HepG2 (cell line): ENCODE measurements at regions not wholly inside any gene's neighbourhood (a gene's known extent, or its start where the extent isn't known, plus 50 kb on each side); places are given as distances from the start of the nearest gene placed in this dataset.
A peak's percentile ranks its signal among the peaks of the same experiment; 100 is the strongest.

Source experiments
- ATAC-seq: fragments of 200-7000 bp; cut with Tn5 transposase; 3 replicates; pipeline ENCODE4 v1.9.1; 2020; ENCODE audit warnings: mild to moderate bottlenecking, moderate library complexity
- BruUV-seq: library from RNA; stranded (reverse); fragments of 400-500 nt; replicated peaks from 2 replicates; lab custom pipeline; 2021; lab: Mats Ljungman, UMichigan
- CTCF ChIA-PET: fragments of 300-600 bp; formaldehyde crosslinking; extraction: SDS; loops from one replicate; lab custom pipeline; 2021; ENCODE audit warnings: low total read pairs, inconsistent platforms, low intra/inter-chr PET ratio; lab: Yijun Ruan, JAX
- POLR2A ChIA-PET: fragments of 350-600 bp; sonication (Branson Sonifier 250); formaldehyde crosslinking; loops from one replicate; lab custom pipeline; 2020; ENCODE audit warnings: antibody characterized with exemption, inconsistent platforms; lab: Yijun Ruan, JAX
- DNase-seq: peaks from one replicate; pipeline ENCODE4 v3.0.0-alpha.2; 2015; ENCODE audit warnings: low spot score
- FAIRE-seq: peaks from 3 replicates; lab custom pipeline; 2011; peaks lifted over from hg19 to GRCh38; lab: Jason Lieb, UNC
- H2AFZ ChIP-seq: one replicate; pipeline ENCODE4 v1.6.1; 2011; ENCODE audit warnings: low read length, inconsistent platforms
- H3K27ac ChIP-seq: fragments of 300-600 bp; 3 replicates; pipeline ENCODE4 v1.8.0; 2011; ENCODE audit warnings: mixed run types, mild to moderate bottlenecking, mixed read lengths, low read length, inconsistent platforms; ENCODE audit not compliant: insufficient read depth; ENCODE audit errors: extremely low read length
- H3K27me3 ChIP-seq, 2 experiments: fragments of 200-600 bp in 1 of 2; 2 replicates in 1 of 2; 3 replicates in 1 of 2; pipeline versions ENCODE4 v1.6.0 to v1.8.0; 2011; ENCODE audit warnings: low read length in 2 of 2, mild to moderate bottlenecking in 2 of 2, moderate library complexity in 2 of 2, inconsistent platforms in 1 of 2; ENCODE audit not compliant: insufficient read depth in 2 of 2, control insufficient read depth in 1 of 2
- H3K36me3 ChIP-seq, 2 experiments: fragments of 200-600 bp in 1 of 2; replicated peaks in 1 of 2; 2 replicates in 1 of 2; 3 replicates in 1 of 2; pipeline versions ENCODE4 v1.5.1 to v1.8.0; 2011; ENCODE audit warnings: low read length in 2 of 2, inconsistent platforms in 1 of 2; ENCODE audit not compliant: insufficient read depth in 2 of 2, control insufficient read depth in 1 of 2
- H3K4me1 ChIP-seq: 2 replicates; pipeline ENCODE4 v1.5.1; 2012; ENCODE audit warnings: low read length, inconsistent platforms; ENCODE audit not compliant: insufficient read depth
- H3K4me2 ChIP-seq: 2 replicates; pipeline ENCODE4 v1.6.0; 2011; ENCODE audit warnings: low read depth, low read length, inconsistent platforms
- H3K4me3 ChIP-seq, 3 experiments: fragments of 200-600 bp in 1 of 3; sonication (generic), shearing (Covaris generic) in 1 of 3; replicated peaks in 1 of 3; 2 replicates each; pipeline ENCODE4 v1.5.1; 2011 to 2016; ENCODE audit warnings: low read length in 3 of 3, inconsistent platforms in 2 of 3, low read depth in 2 of 3, mild to moderate bottlenecking in 2 of 3, control low read depth in 1 of 3, mixed read lengths in 1 of 3; ENCODE audit not compliant: insufficient read depth in 1 of 3
- H3K79me2 ChIP-seq: one replicate; pipeline ENCODE4 v1.6.1; 2011; ENCODE audit warnings: low read length, inconsistent platforms; ENCODE audit not compliant: insufficient read depth
- H3K9ac ChIP-seq: 2 replicates; pipeline ENCODE4 v1.6.0; 2011; ENCODE audit warnings: mild to moderate bottlenecking, low read depth, low read length, inconsistent platforms; ENCODE audit not compliant: insufficient read depth
- H3K9me3 ChIP-seq: 2 replicates; pipeline ENCODE4 v1.5.1; 2012; ENCODE audit warnings: mild to moderate bottlenecking, low read length
- H4K20me1 ChIP-seq: 2 replicates; pipeline ENCODE4 v1.6.0; 2011; ENCODE audit warnings: inconsistent platforms, mild to moderate bottlenecking, low read length, moderate library complexity; ENCODE audit not compliant: insufficient read depth
- BCL3 ChIP-seq: sonication (generic); formaldehyde crosslinking; IDR thresholded peaks from 2 replicates; pipeline ENCODE4 v1.5.1; 2020; ENCODE audit warnings: mild to moderate bottlenecking, missing genetic modification reagents, moderate library complexity
- CBX1 ChIP-seq: IDR thresholded peaks from one replicate; pipeline ENCODE4 v1.6.1; 2016; ENCODE audit warnings: antibody characterized with exemption, low read depth
- HNRNPL ChIP-seq: fragments of 200-400 bp; formaldehyde crosslinking; IDR thresholded peaks from 2 replicates; pipeline ENCODE4 v1.6.1; 2017; ENCODE audit warnings: mild to moderate bottlenecking, low read depth, low read length
- PHF20 ChIP-seq: sonication (generic); formaldehyde crosslinking; IDR thresholded peaks from 2 replicates; pipeline ENCODE4 v1.5.0; 2020; ENCODE audit warnings: mild to moderate bottlenecking, missing genetic modification reagents
- SNAI1 ChIP-seq: sonication (generic); formaldehyde crosslinking; IDR thresholded peaks from 2 replicates; pipeline ENCODE4 v1.5.0; 2020; ENCODE audit warnings: mild to moderate bottlenecking, missing genetic modification reagents, borderline replicate concordance
- ZFP91 ChIP-seq: sonication (generic); formaldehyde crosslinking; IDR thresholded peaks from 2 replicates; pipeline ENCODE4 v1.9.0; 2022; ENCODE audit warnings: missing genetic modification reagents, mild to moderate bottlenecking, borderline replicate concordance
- ZNF3 ChIP-seq: IDR thresholded peaks from 2 replicates; pipeline ENCODE4 v1.7.0; 2017; ENCODE audit warnings: inconsistent platforms
- ZNF670 ChIP-seq: sonication (generic); formaldehyde crosslinking; IDR thresholded peaks from 2 replicates; pipeline ENCODE4 v1.8.0; 2022; ENCODE audit warnings: mild to moderate bottlenecking, missing genetic modification reagents, borderline replicate concordance
- ZNF768 ChIP-seq: sonication (generic); formaldehyde crosslinking; IDR thresholded peaks from 2 replicates; pipeline ENCODE4 v1.4.0; 2020; ENCODE audit warnings: missing genetic modification reagents
- WGBS: methylation state at CpG from one replicate; pipeline ENCODE4 v1.1.6; 2017; ENCODE audit warnings: low lambda C conversion rate; 5-methylcytosine and 5-hydroxymethylcytosine counted together
- in situ Hi-C: cut with HindIII; loops from 2 replicates; pipeline ENCODE4 v1.10.0; 2017; ENCODE audit warnings: low pct_unique_long_range_greater_than_20kb; ENCODE audit not compliant: extremely low pct_ligation_motif_present
- intact Hi-C: fragments of 100-400 bp; cut with micrococcal nuclease; formaldehyde crosslinking; loops from one replicate; pipeline ENCODE4 v1.10.0; 2022; ENCODE audit not compliant: unreplicated experiment

- in situ Hi-C loops, result no loop called here
Observed at GRCh38 chr16:88316151-88316550, 66.6 kb upstream of the ZNF469 start.

GRCh38 chr16:88316941-88317612, 65.7 kb upstream of the ZNF469 start:
- Histone ChIP-seq H3K36me3 (no peaks in the 10 kb centered on the region), H3K4me3 (no peak overlapping the region), H2AFZ (no peak overlapping the region), H3K4me2 (no peak overlapping the region), H3K27me3 (peaks cover 9 to 42% of the 10 kb centered on the region in 2 experiments; a peak in 4 of 5 replicates), H4K20me1 (no peaks in the 10 kb centered on the region), H3K79me2 (no peaks in the 10 kb centered on the region), H3K9ac (no peak overlapping the region), H3K27ac (no peak overlapping the region), H3K9me3 (peaks cover 3% of the 10 kb centered on the region; the same call in 1 of the 2 replicates), H3K4me1 (peaks cover 29% of the 10 kb centered on the region)
- ATAC-seq (no peak), FAIRE-seq (no peak), DNase-seq (no peak)
- CTCF ChIA-PET, result no interaction called here
- TF ChIP-seq ZNF768 (CRISPR knock-in tag) (peak; percentile 6; the same call in 1 of the 2 replicates), ZFP91 (0 out of 2 replicates have a peak, but pooled peaks have one; percentile 4), SNAI1 (CRISPR knock-in tag) (no peak)
- POLR2A ChIA-PET, result no interaction called here
- in situ Hi-C loops (no loop called here), intact Hi-C loops (no loop called here)
- no TSS peak for BruUV-seq
- WGBS, result 37% methylated on average over 18 of the region's 18 CpGs

More at GRCh38 chr16:88316151-88316550, 66.6 kb upstream of the ZNF469 start:
- Histone ChIP-seq H3K9ac (no peak overlapping the region), H4K20me1 (no peaks in the 10 kb centered on the region), H3K27ac (no peak overlapping the region), H2AFZ (no peak overlapping the region), H3K79me2 (no peaks in the 10 kb centered on the region), H3K36me3 (no peaks in the 10 kb centered on the region), H3K4me3 (peak overlapping the region in 1 of 3 experiments; percentile 68; a peak in 1 of 6 replicates), H3K9me3 (peaks cover 11% of the 10 kb centered on the region; the same call in 1 of the 2 replicates), H3K4me2 (peak overlapping the region; percentile 87), H3K27me3 (peaks cover 7 to 48% of the 10 kb centered on the region in 2 experiments; a peak in 4 of 5 replicates), H3K4me1 (peaks cover 29% of the 10 kb centered on the region)
- no peak for DNase-seq
- 76% methylated on average over 17 of the region's 17 CpGs for WGBS
- no peak for FAIRE-seq
- no TSS peak for BruUV-seq
- CTCF ChIA-PET, result no interaction called here
- intact Hi-C loops, result no loop called here
- POLR2A ChIA-PET, result no interaction called here
- no peak for ATAC-seq
- 0 out of 2 replicates have a peak, but pooled peaks have one; percentile 1 for TF ChIP-seq PHF20
- TF ChIP-seq CBX1, result peak; percentile 1
- peak; percentile 8; the same call in 1 of the 2 replicates for TF ChIP-seq HNRNPL
- no peak for TF ChIP-seq ZNF670 (CRISPR knock-in tag)
- 0 out of 2 replicates have a peak, but pooled peaks have one; percentile 54 for TF ChIP-seq BCL3 (CRISPR knock-in tag)
- no peak for TF ChIP-seq ZNF3 (CRISPR knock-in tag)
